Osteoblast (primary cell): ENCODE measurements at regions not wholly inside any gene's neighbourhood (a gene's known extent, or its start where the extent isn't known, plus 50 kb on each side); places are given as distances from the start of the nearest gene placed in this dataset.
A peak's percentile ranks its signal among the peaks of the same experiment; 100 is the strongest.

Experiments
- DNase-seq: peaks from one replicate; pipeline ENCODE4 v3.0.0; 2011; ENCODE audit warnings: low spot score, mixed read lengths; ENCODE audit not compliant: insufficient read length; ENCODE audit errors: missing footprints
- H2AFZ ChIP-seq: 2 replicates; pipeline ENCODE4 v1.6.0; 2011; ENCODE audit warnings: mild to moderate bottlenecking, low read length
- H3K27ac ChIP-seq: 2 replicates; pipeline ENCODE4 v1.5.1; 2011; ENCODE audit warnings: mild to moderate bottlenecking, low read depth, low read length, moderate library complexity
- H3K27me3 ChIP-seq: 2 replicates; pipeline ENCODE4 v1.6.0; 2012; ENCODE audit warnings: mild to moderate bottlenecking, control low read depth, inconsistent platforms, low read length, moderate library complexity; ENCODE audit not compliant: insufficient read depth
- H3K36me3 ChIP-seq: 2 replicates; pipeline ENCODE4 v1.5.1; 2011; ENCODE audit warnings: mild to moderate bottlenecking, low read length, control low read depth, moderate library complexity; ENCODE audit not compliant: insufficient read depth
- H3K4me1 ChIP-seq: 2 replicates; pipeline ENCODE4 v1.5.1; 2011; ENCODE audit warnings: mild to moderate bottlenecking, low read length, control low read depth, moderate library complexity; ENCODE audit not compliant: insufficient read depth
- H3K4me2 ChIP-seq: 2 replicates; pipeline ENCODE4 v1.6.0; 2011; ENCODE audit warnings: mild to moderate bottlenecking, low read length; ENCODE audit not compliant: insufficient read depth
- H3K4me3 ChIP-seq: fragments of 200-600 bp; sonication (generic); 3 replicates; pipeline ENCODE4 v1.5.1; 2012; ENCODE audit warnings: mild to moderate bottlenecking, low read length, inconsistent platforms; ENCODE audit not compliant: insufficient read depth
- H3K79me2 ChIP-seq: 2 replicates; pipeline ENCODE4 v1.6.0; 2012; ENCODE audit warnings: mild to moderate bottlenecking, low read length, control low read depth, inconsistent platforms; ENCODE audit not compliant: insufficient read depth
- H3K9me3 ChIP-seq: 2 replicates; pipeline ENCODE4 v1.5.1; 2011; ENCODE audit warnings: low read depth, low read length, control low read depth
- H4K20me1 ChIP-seq: 2 replicates; pipeline ENCODE4 v1.6.0; 2012; ENCODE audit warnings: mild to moderate bottlenecking, low read length, control low read depth; ENCODE audit not compliant: insufficient read depth
- CTCF ChIP-seq: IDR thresholded peaks from 2 replicates; pipeline ENCODE4 v1.5.1; 2011; ENCODE audit warnings: mild to moderate bottlenecking, low read depth, low read length, moderate library complexity; ENCODE audit errors: extremely low read depth

DNA sequence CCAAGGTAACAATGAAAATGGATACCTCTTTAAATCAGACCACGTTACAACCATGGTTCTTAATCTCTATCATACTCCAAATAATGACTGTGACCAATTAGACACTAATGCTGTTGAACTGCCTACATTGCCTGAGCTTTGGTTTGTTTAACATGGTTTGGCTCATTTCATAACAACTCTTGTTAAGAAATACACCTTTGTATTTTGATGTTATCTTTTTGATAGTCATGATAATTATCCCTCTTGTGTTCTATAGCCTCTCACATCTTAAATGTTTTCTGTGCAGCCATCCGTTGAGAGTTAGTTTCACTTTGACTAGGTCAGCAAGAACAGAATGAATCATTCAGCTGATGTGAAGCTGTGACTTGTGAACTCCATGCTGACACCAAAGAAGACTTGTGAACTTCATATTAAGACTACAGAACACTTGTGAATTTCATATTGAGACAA is 75.5 kb upstream of the RERGL start:
- Histone ChIP-seq H3K4me3 (peak overlapping the region; percentile 61), H3K4me1 (peaks cover 4% of the 10 kb centered on the region), H3K79me2 (no peaks in the 10 kb centered on the region), H2AFZ (peak overlapping the region; percentile 82), H4K20me1 (no peaks in the 10 kb centered on the region), H3K27ac (peak overlapping the region; percentile 44), H3K4me2 (peak overlapping the region; percentile 78), H3K36me3 (no peaks in the 10 kb centered on the region), H3K27me3 (no peaks in the 10 kb centered on the region), H3K9me3 (no peaks in the 10 kb centered on the region)
- DNase-seq, result no peak
- TF ChIP-seq CTCF, result no peak

- TF ChIP-seq CTCF, result no peak
- Histone ChIP-seq H3K27me3 (no peaks in the 10 kb centered on the region), H3K4me1 (peaks cover 2% of the 10 kb centered on the region), H2AFZ (no peak overlapping the region), H3K79me2 (no peaks in the 10 kb centered on the region), H4K20me1 (no peaks in the 10 kb centered on the region), H3K4me3 (no peak overlapping the region), H3K4me2 (no peak overlapping the region), H3K9me3 (no peaks in the 10 kb centered on the region), H3K36me3 (no peaks in the 10 kb centered on the region), H3K27ac (no peak overlapping the region)
- DNase-seq, result no peak
Measured at GRCh38 chr12:18160901-18161300, 70.9 kb upstream of the RERGL start.

GRCh38 chr12:18158774-18159557 is 69.0 kb upstream of the RERGL start:
- Histone ChIP-seq H3K4me2 (no peak overlapping the region), H3K27me3 (no peaks in the 10 kb centered on the region), H3K9me3 (no peaks in the 10 kb centered on the region), H3K4me1 (no peaks in the 10 kb centered on the region), H3K36me3 (no peaks in the 10 kb centered on the region), H3K4me3 (no peak overlapping the region), H4K20me1 (no peaks in the 10 kb centered on the region), H3K79me2 (no peaks in the 10 kb centered on the region), H3K27ac (no peak overlapping the region), H2AFZ (no peak overlapping the region)
- no peak for DNase-seq
- TF ChIP-seq CTCF, result peak; percentile 84

DNA sequence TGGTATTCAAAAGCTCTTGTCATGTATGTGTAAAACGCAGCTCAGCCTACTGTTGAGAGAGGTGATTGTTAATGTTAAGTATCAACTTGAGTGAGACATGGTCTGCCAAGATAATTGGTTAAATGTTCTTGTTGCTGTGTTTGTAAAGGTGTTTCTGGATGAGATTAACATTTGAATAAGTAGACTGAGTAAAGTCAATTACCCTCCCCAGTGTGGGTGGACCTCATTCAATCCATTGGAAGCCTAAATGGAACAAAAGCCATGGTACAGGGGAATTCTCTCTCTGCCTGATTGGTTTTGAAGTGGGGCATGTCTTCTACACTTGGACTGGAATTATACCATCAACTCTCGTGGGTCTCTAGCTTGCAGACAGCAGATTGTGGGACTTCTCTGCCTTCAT is 63.8 kb upstream of the RERGL start:
- Histone ChIP-seq H3K27ac (no peak overlapping the region), H3K9me3 (no peaks in the 10 kb centered on the region), H4K20me1 (no peaks in the 10 kb centered on the region), H2AFZ (no peak overlapping the region), H3K4me1 (no peaks in the 10 kb centered on the region), H3K4me3 (no peak overlapping the region), H3K4me2 (no peak overlapping the region), H3K36me3 (no peaks in the 10 kb centered on the region), H3K79me2 (no peaks in the 10 kb centered on the region), H3K27me3 (no peaks in the 10 kb centered on the region)
- TF ChIP-seq CTCF, result no peak
- no peak for DNase-seq
